GM19328 (cell line): ENCODE measurements at regions not wholly inside any gene's neighbourhood (a gene's known extent, or its start where the extent isn't known, plus 50 kb on each side); places are given as distances from the start of the nearest gene placed in this dataset.

Experiments used
- ATAC-seq: cut with Tn5 transposase; IDR thresholded peaks from one replicate; pipeline ENCODE4 v1.9.1; 2021; ENCODE audit warnings: mild to moderate bottlenecking, moderate library complexity; ENCODE audit not compliant: unreplicated experiment

- no peak for ATAC-seq
Observed at GRCh38 chr22:48476577-48476976, 1351.1 kb downstream of the BRD1 start.

- no peak for ATAC-seq
Observed at GRCh38 chr22:48475661-48476345, 1351.9 kb downstream of the BRD1 start.

DNA sequence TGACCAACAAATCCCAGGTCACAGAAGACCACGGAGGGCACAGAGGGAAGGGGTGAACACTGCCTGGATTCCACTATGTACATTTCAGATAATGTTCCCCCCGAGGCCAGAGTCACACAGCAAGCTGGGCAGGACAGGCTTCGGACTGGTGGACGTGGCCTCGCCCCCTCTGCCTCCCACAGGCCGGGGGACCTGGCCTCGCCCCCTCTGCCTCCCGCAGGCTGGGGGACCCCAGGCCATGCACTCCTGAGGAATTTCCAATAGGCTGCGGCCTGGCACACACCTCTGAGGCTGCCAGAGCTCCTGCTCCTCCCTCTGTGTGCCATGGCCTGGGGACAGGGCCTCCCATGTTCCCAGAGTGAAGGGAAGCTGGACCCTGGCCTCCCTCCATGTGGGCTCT lies 1352.8 kb downstream of the BRD1 start:
- no peak for ATAC-seq

DNA sequence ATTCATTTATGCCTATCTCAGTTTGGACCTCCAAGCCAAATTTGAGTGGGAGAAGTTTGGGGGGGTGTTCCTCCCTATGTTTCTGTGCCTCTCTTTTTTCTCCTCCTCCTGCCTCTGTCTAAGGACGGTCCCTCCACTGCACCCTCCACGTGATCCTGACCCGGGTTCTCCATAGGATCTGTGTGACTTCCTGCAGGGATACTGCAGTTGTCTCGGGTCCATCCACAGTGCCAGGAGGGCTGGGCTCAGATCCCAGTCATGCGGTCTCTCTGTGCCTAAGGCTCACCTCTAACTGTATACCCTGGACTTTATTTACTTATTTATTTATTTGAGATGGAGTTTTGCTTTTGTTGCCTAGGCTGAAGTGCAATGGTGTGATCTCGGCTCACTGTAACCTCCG lies 1354.5 kb downstream of the BRD1 start:
- ATAC-seq: no peak

DNA sequence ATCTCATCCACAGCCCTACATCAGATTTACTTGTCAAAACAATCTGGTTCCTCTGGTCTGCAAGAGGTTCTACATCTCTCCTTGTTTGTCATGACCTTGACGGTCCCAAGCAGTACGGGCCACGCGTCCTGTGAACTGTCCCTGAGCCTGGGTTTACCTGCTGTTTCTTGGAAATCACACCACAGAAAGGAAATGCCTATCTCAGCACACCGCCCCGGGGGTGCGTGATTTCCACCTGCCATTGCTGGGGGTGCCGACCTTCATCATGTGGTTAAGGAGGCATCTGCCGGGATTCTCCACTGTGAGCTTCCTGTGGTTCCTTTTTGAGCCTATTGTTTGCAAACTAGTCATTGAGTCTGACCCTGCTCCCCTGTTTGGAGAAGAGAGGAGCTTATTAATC lies 1363.4 kb downstream of the BRD1 start:
- no peak for ATAC-seq

GRCh38 chr22:48459859-48460823 lies 1367.5 kb downstream of the BRD1 start:
- no peak for ATAC-seq

- ATAC-seq: no peak
Observed at GRCh38 chr22:48459259-48459658, 1368.4 kb downstream of the BRD1 start.

- ATAC-seq: no peak
Observed at GRCh38 chr22:48456449-48456848, 1371.2 kb downstream of the BRD1 start.

DNA sequence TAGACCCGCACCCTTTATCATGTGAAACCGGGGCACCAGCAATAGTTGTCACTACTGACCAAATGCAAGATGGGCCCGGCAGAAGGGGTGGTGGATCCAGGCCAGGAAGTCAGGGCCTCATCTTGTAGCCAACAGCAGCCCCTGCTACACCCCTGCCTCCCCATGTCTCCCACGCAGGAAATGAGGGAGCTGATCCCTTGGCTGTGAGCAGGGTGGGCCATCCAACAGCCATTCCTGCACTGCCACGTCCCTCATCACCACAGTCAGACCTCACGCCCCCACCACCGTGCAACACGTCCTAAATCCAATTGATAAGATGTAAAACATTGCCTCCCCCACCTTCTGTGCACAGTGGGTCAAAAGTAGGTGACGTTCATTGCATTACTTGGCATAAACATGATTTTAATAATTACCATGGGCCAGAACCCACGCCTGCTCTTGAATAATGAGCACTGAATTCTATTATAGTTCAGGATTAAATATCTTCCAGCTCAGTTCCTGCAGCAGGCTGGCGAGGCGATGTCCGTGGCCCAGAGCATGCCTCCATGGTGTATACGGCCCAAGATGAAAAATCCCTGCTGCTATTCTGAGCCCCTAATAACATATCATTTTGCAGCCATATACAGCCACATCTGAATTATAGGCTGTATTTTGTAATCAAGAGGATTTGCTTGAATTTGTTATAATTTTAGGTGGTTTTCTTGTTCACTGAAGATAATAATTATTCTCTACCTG lies 1373.8 kb downstream of the BRD1 start:
- ATAC-seq: no peak

- no peak for ATAC-seq
Observed at GRCh38 chr22:48453171-48453570, 1374.5 kb downstream of the BRD1 start.

DNA sequence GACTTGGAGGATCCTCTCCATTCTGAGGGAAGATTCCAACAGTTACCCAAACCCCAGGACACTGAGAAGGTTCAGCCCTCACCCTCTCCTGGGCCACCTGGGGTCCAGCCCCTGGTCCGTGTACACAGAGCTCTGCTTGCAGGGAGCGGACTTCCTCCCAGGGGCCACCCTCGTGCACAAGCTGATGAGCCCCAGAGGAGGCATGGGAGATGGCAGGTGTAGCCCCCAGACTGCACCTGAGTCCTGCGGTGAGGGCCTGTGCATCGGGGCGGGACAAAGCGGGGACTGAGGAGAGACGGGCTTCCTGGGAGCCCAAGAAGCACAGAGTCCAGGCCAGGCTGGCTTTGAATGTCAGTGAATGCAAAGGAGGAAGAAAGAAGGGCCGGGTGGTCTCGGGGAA lies 1374.9 kb downstream of the BRD1 start:
- ATAC-seq: no peak

DNA sequence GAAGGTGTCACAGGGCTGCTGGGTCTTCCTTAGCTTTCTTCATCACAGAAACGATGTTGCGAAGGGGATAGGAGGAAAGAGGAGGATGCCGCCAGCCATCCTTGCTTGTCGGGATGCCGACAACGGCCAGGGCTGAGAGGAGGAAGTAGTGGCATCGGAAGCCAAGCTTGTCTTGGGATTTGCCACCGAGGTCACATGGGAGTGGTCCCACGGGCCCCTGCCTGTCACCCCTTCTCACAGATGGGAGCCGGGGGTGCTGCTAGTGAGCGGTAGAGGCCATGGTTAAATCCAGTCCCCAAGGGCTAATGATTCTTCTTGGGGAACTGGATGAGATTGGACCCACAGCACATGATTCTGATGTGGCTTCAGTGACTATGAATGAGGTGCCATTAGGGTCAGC lies 1375.8 kb downstream of the BRD1 start:
- no peak for ATAC-seq

GRCh38 chr22:48450188-48450825 lies 1377.4 kb downstream of the BRD1 start:
- ATAC-seq: no peak

DNA sequence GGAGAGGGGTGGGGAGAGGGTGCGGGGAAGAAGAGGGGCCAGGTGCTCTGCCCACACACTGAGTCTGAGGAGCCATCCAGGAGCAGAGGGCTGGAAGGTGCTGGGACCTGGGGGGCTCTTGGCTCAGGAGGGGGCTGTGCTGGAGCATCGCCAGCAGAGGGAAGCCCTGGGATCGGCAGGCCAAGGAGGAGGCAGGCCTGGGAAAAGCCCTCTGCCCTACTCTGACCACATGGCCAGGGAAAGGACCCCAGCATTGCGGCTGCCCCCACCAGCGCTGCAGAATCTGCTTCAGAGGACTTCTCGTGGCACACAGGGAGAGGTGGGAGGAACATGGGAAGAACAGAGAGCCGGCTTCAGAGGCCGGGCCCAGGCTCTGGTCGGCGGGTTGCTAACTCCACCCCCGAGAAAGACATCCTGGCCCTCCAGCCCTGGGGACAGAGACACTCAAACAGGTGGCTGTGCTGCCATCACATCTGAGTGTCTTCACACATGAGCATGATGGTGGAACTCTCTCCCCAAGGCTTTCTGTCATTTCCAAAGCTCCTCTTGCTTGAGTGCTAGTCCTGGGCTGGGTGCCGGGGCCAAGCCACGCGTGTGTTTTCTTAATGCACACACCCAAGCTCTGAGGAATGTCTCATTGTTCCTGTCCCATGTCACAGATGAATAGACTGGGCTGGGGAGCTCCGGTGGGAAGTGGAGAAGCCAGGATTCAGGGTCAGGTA lies 1378.0 kb downstream of the BRD1 start:
- no peak for ATAC-seq

GRCh38 chr22:48448821-48449220 lies 1378.9 kb downstream of the BRD1 start:
- no peak for ATAC-seq

DNA sequence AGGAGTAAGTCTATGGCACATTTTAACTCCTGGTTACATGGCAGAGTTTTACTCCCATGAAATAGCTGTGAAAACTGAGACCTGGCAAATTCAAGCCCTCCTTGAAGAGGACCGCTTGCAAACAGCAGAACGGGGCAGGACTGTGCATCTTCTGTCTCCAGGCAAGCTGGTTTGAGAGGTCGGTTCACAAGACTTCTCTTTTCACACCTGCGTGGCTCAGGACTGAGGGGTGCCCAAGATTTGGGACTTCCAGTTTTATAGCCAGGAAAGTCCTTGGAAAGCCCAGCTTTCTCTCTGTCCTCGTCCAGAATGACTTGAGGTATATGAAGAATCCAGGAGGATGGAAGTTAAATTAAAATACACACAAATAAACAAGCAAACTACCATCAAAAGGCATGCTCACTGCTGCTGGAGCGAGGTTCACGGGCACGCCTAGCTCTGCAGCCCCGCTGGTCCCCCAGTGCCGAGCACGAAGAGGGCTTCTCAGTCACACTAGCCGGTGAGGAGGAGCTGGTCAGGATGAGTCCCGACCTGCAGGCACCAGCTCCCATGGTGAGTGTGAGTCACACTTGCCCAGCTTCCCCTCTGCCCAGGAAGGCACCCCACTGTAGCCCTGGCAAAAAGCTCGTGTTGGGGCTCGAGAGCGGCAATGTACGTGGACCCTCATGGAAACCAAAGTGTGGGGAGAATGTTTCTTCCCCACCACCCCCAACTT lies 1382.4 kb downstream of the BRD1 start:
- no peak for ATAC-seq

GRCh38 chr22:48444320-48445112 lies 1383.2 kb downstream of the BRD1 start:
- no peak for ATAC-seq

- no peak for ATAC-seq
Observed at GRCh38 chr22:48443680-48444079, 1384.0 kb downstream of the BRD1 start.

GRCh38 chr22:48442663-48443062 lies 1385.0 kb downstream of the BRD1 start:
- no peak for ATAC-seq
